ENCODE measurements at regions not wholly inside any gene's neighbourhood (a gene's known extent, or its start where the extent isn't known, plus 50 kb on each side); places are given as distances from the start of the nearest gene placed in this dataset.

- in situ Hi-C loops (cut with MboI; ENCODE audit: low sequenced_read_pairs) = no loop called here
- H3K4me1 ChIP-seq = no peaks in the 10 kb centered on the region
- no peak for DNase-seq (ENCODE audit: low spot score in 2 of 2)
- no peaks in the 10 kb centered on the region for H3K9me3 ChIP-seq
- H3K4me3 ChIP-seq = no peak overlapping the region
- H3K36me3 ChIP-seq (replicated peaks) = no peaks in the 10 kb centered on the region
- no peaks in the 10 kb centered on the region for H3K27me3 ChIP-seq (ENCODE audit: low read depth)
Measured at GRCh38 chr10:53115660-53116059, 343.1 kb upstream of the MBL2 start.

- peak in 1 of 2 experiments; percentile 29 for DNase-seq (ENCODE audit: low spot score in 2 of 2)
- H3K27me3 ChIP-seq (ENCODE audit: low read depth) = no peaks in the 10 kb centered on the region
- no peaks in the 10 kb centered on the region for H3K36me3 ChIP-seq (replicated peaks)
- no peaks in the 10 kb centered on the region for H3K4me1 ChIP-seq
- in situ Hi-C loops (cut with MboI; ENCODE audit: low sequenced_read_pairs) = no loop called here
- H3K4me3 ChIP-seq = no peak overlapping the region
- no peaks in the 10 kb centered on the region for H3K9me3 ChIP-seq
Measured at GRCh38 chr10:53111529-53111928, 338.9 kb upstream of the MBL2 start.

GRCh38 chr10:53109320-53109719 lies 336.7 kb upstream of the MBL2 start:
- Histone ChIP-seq H3K36me3 (replicated peaks) (no peaks in the 10 kb centered on the region), H3K9me3 (no peaks in the 10 kb centered on the region), H3K4me1 (no peaks in the 10 kb centered on the region), H3K27me3 (ENCODE audit: low read depth) (no peaks in the 10 kb centered on the region), H3K4me3 (no peak overlapping the region)
- in situ Hi-C loops (cut with MboI; ENCODE audit: low sequenced_read_pairs) = no loop called here
- DNase-seq (ENCODE audit: low spot score in 2 of 2) = no peak

GRCh38 chr10:53108317-53108934 lies 335.8 kb upstream of the MBL2 start:
- Histone ChIP-seq H3K36me3 (replicated peaks) (no peaks in the 10 kb centered on the region), H3K4me1 (no peaks in the 10 kb centered on the region), H3K9me3 (no peaks in the 10 kb centered on the region), H3K4me3 (no peak overlapping the region), H3K27me3 (ENCODE audit: low read depth) (no peaks in the 10 kb centered on the region)
- DNase-seq (ENCODE audit: low spot score in 2 of 2) = no peak
- in situ Hi-C loops (cut with MboI; ENCODE audit: low sequenced_read_pairs) = no loop called here

- Histone ChIP-seq H3K4me1 (no peaks in the 10 kb centered on the region), H3K36me3 (replicated peaks) (no peaks in the 10 kb centered on the region), H3K27me3 (ENCODE audit: low read depth) (no peaks in the 10 kb centered on the region), H3K4me3 (no peak overlapping the region), H3K9me3 (no peaks in the 10 kb centered on the region)
- in situ Hi-C loops (cut with MboI; ENCODE audit: low sequenced_read_pairs) = no loop called here
- no peak for DNase-seq (ENCODE audit: low spot score in 2 of 2)
Measured at GRCh38 chr10:53107711-53108110, 335.1 kb upstream of the MBL2 start.

GRCh38 chr10:53102424-53102823 lies 329.8 kb upstream of the MBL2 start:
- no peak overlapping the region for H3K4me3 ChIP-seq
- no peak for DNase-seq (ENCODE audit: low spot score in 2 of 2)
- in situ Hi-C loops (cut with MboI; ENCODE audit: low sequenced_read_pairs) = no loop called here
- no peaks in the 10 kb centered on the region for H3K27me3 ChIP-seq (ENCODE audit: low read depth)
- no peaks in the 10 kb centered on the region for H3K36me3 ChIP-seq (replicated peaks)
- no peaks in the 10 kb centered on the region for H3K4me1 ChIP-seq
- H3K9me3 ChIP-seq = no peaks in the 10 kb centered on the region

- DNase-seq (ENCODE audit: low spot score in 2 of 2) = no peak
- H3K27me3 ChIP-seq (ENCODE audit: low read depth) = no peaks in the 10 kb centered on the region
- in situ Hi-C loops (cut with MboI; ENCODE audit: low sequenced_read_pairs) = no loop called here
- no peaks in the 10 kb centered on the region for H3K36me3 ChIP-seq (replicated peaks)
- H3K4me1 ChIP-seq = no peaks in the 10 kb centered on the region
- no peak overlapping the region for H3K4me3 ChIP-seq
- no peaks in the 10 kb centered on the region for H3K9me3 ChIP-seq
Measured at GRCh38 chr10:53093878-53094277, 321.3 kb upstream of the MBL2 start.

GRCh38 chr10:53091574-53091973 lies 319.0 kb upstream of the MBL2 start:
- DNase-seq (ENCODE audit: low spot score in 2 of 2) = no peak
- Histone ChIP-seq H3K4me3 (no peak overlapping the region), H3K27me3 (ENCODE audit: low read depth) (no peaks in the 10 kb centered on the region), H3K36me3 (replicated peaks) (no peaks in the 10 kb centered on the region), H3K9me3 (no peaks in the 10 kb centered on the region), H3K4me1 (no peaks in the 10 kb centered on the region)
- in situ Hi-C loops (cut with MboI; ENCODE audit: low sequenced_read_pairs) = no loop called here

GRCh38 chr10:53088961-53089360 lies 316.4 kb upstream of the MBL2 start:
- Histone ChIP-seq H3K36me3 (replicated peaks) (no peaks in the 10 kb centered on the region), H3K9me3 (no peaks in the 10 kb centered on the region), H3K4me1 (no peaks in the 10 kb centered on the region), H3K27me3 (ENCODE audit: low read depth) (no peaks in the 10 kb centered on the region), H3K4me3 (no peak overlapping the region)
- in situ Hi-C loops (cut with MboI; ENCODE audit: low sequenced_read_pairs) = no loop called here
- DNase-seq (ENCODE audit: low spot score in 2 of 2) = no peak

GRCh38 chr10:53079283-53079682 lies 306.7 kb upstream of the MBL2 start:
- Histone ChIP-seq H3K4me3 (no peak overlapping the region), H3K4me1 (no peaks in the 10 kb centered on the region), H3K9me3 (no peaks in the 10 kb centered on the region; the same call in 1 of the 2 replicates), H3K36me3 (replicated peaks) (no peaks in the 10 kb centered on the region), H3K27me3 (ENCODE audit: low read depth) (no peaks in the 10 kb centered on the region)
- DNase-seq (ENCODE audit: low spot score in 2 of 2) = no peak
- in situ Hi-C loops (cut with MboI; ENCODE audit: low sequenced_read_pairs) = no loop called here

- DNase-seq (ENCODE audit: low spot score in 2 of 2) = no peak
- in situ Hi-C loops (cut with MboI; ENCODE audit: low sequenced_read_pairs) = no loop called here
- no peaks in the 10 kb centered on the region for H3K4me1 ChIP-seq
- H3K4me3 ChIP-seq = no peak overlapping the region
- H3K36me3 ChIP-seq (replicated peaks) = no peaks in the 10 kb centered on the region
- H3K27me3 ChIP-seq (ENCODE audit: low read depth) = no peaks in the 10 kb centered on the region
- H3K9me3 ChIP-seq = no peaks in the 10 kb centered on the region; the same call in 1 of the 2 replicates
Measured at GRCh38 chr10:53076948-53077347, 304.4 kb upstream of the MBL2 start.

GRCh38 chr10:53075469-53075868 lies 302.9 kb upstream of the MBL2 start:
- H3K9me3 ChIP-seq = no peaks in the 10 kb centered on the region; the same call in 1 of the 2 replicates
- no peaks in the 10 kb centered on the region for H3K4me1 ChIP-seq
- H3K27me3 ChIP-seq (ENCODE audit: low read depth) = no peaks in the 10 kb centered on the region
- no peak for DNase-seq (ENCODE audit: low spot score in 2 of 2)
- H3K36me3 ChIP-seq (replicated peaks) = no peaks in the 10 kb centered on the region
- no peak overlapping the region for H3K4me3 ChIP-seq
- in situ Hi-C loops (cut with MboI; ENCODE audit: low sequenced_read_pairs) = no loop called here

- Histone ChIP-seq H3K4me3 (no peak overlapping the region), H3K9me3 (no peaks in the 10 kb centered on the region; the same call in 1 of the 2 replicates), H3K27me3 (ENCODE audit: low read depth) (no peaks in the 10 kb centered on the region), H3K4me1 (no peaks in the 10 kb centered on the region), H3K36me3 (replicated peaks) (no peaks in the 10 kb centered on the region)
- in situ Hi-C loops (cut with MboI; ENCODE audit: low sequenced_read_pairs) = no loop called here
- no peak for DNase-seq (ENCODE audit: low spot score in 2 of 2)
Measured at GRCh38 chr10:53072144-53072543, 299.6 kb upstream of the MBL2 start.

GRCh38 chr10:53071505-53072125 lies 299.0 kb upstream of the MBL2 start:
- no peaks in the 10 kb centered on the region for H3K27me3 ChIP-seq (ENCODE audit: low read depth)

GRCh38 chr10:53069013-53069412 lies 296.4 kb upstream of the MBL2 start:
- in situ Hi-C loops (cut with MboI; ENCODE audit: low sequenced_read_pairs) = no loop called here
- Histone ChIP-seq H3K27me3 (ENCODE audit: low read depth) (no peaks in the 10 kb centered on the region), H3K36me3 (replicated peaks) (no peaks in the 10 kb centered on the region), H3K4me3 (no peak overlapping the region), H3K9me3 (no peaks in the 10 kb centered on the region), H3K4me1 (no peaks in the 10 kb centered on the region)
- DNase-seq (ENCODE audit: low spot score in 2 of 2) = no peak

More at GRCh38 chr10:53071505-53072125, 299.0 kb upstream of the MBL2 start:
- in situ Hi-C loops (cut with MboI; ENCODE audit: low sequenced_read_pairs) = no loop called here
- no peaks in the 10 kb centered on the region for H3K4me1 ChIP-seq
- H3K36me3 ChIP-seq (replicated peaks) = no peaks in the 10 kb centered on the region
- no peak overlapping the region for H3K4me3 ChIP-seq
- no peak for DNase-seq (ENCODE audit: low spot score in 2 of 2)
- H3K9me3 ChIP-seq = no peaks in the 10 kb centered on the region; the same call in 1 of the 2 replicates

All from HAP-1 (cell line).